Neuronal stem cell (in vitro differentiated cells): ENCODE measurements at regions not wholly inside any gene's neighbourhood (a gene's known extent, or its start where the extent isn't known, plus 50 kb on each side); places are given as distances from the start of the nearest gene placed in this dataset.

ENCODE experiments used
- DNase-seq: peaks from one replicate; pipeline ENCODE4 v3.0.0-alpha.2; 2013; ENCODE audit warnings: low spot score
- H2AFZ ChIP-seq: one replicate; pipeline ENCODE4 v1.6.1; 2013; ENCODE audit warnings: mild to moderate bottlenecking, low read length, inconsistent platforms
- H2AK5ac ChIP-seq: 2 replicates; pipeline ENCODE4 v1.6.1; 2013; ENCODE audit warnings: low read depth, mild to moderate bottlenecking, inconsistent platforms, low read length, moderate library complexity, mixed read lengths
- H2BK120ac ChIP-seq: 2 replicates; pipeline ENCODE4 v1.6.1; 2013; ENCODE audit warnings: low read depth, mild to moderate bottlenecking, inconsistent platforms, low read length, moderate library complexity, mixed read lengths
- H2BK12ac ChIP-seq: one replicate; pipeline ENCODE4 v1.6.1; 2013; ENCODE audit warnings: low read length, inconsistent platforms
- H2BK15ac ChIP-seq: 2 replicates; pipeline ENCODE4 v1.6.1; 2013; ENCODE audit warnings: mild to moderate bottlenecking, low read length, inconsistent platforms, mixed read lengths
- H2BK5ac ChIP-seq: one replicate; pipeline ENCODE4 v1.6.1; 2013; ENCODE audit warnings: inconsistent platforms, mild to moderate bottlenecking, low read length, moderate library complexity
- H3K14ac ChIP-seq: one replicate; pipeline ENCODE4 v1.6.1; 2013; ENCODE audit warnings: low read length, inconsistent platforms
- H3K18ac ChIP-seq: 2 replicates; pipeline ENCODE4 v1.6.1; 2013; ENCODE audit warnings: low read length, inconsistent platforms
- H3K23ac ChIP-seq: 2 replicates; pipeline ENCODE4 v1.6.1; 2013; ENCODE audit warnings: low read depth, mild to moderate bottlenecking, mixed read lengths, low read length, inconsistent platforms; ENCODE audit not compliant: poor library complexity
- H3K27ac ChIP-seq: replicated peaks from 3 replicates; pipeline ENCODE4 v1.5.1; 2013; ENCODE audit warnings: low read length, inconsistent platforms
- H3K27me3 ChIP-seq, 3 experiments: 2 replicates each; pipeline ENCODE4 v1.6.1; 2013; ENCODE audit warnings: low read length in 3 of 3, mild to moderate bottlenecking in 2 of 3, inconsistent platforms in 1 of 3, low read depth in 1 of 3, mixed read lengths in 1 of 3, moderate library complexity in 1 of 3; ENCODE audit not compliant: control insufficient read depth in 3 of 3, insufficient read depth in 3 of 3
- H3K36me3 ChIP-seq, 2 donors: replicated peaks in 1 of 2; 2 replicates each; pipeline ENCODE4 v1.6.1; 2013; ENCODE audit warnings: low read length in 2 of 2; ENCODE audit not compliant: control insufficient read depth in 2 of 2, insufficient read depth in 2 of 2
- H3K4ac ChIP-seq: 2 replicates; pipeline ENCODE4 v1.6.1; 2013; ENCODE audit warnings: inconsistent platforms, mild to moderate bottlenecking, low read length, moderate library complexity
- H3K4me1 ChIP-seq, 2 donors: 1 replicate in 1 of 2; 2 replicates in 1 of 2; pipeline ENCODE4 v1.6.1; 2013; ENCODE audit warnings: low read length in 2 of 2, low read depth in 1 of 2; ENCODE audit not compliant: control insufficient read depth in 2 of 2, insufficient read depth in 1 of 2
- H3K4me2 ChIP-seq: one replicate; pipeline ENCODE4 v1.6.1; 2013; ENCODE audit warnings: mild to moderate bottlenecking, low read length, inconsistent platforms; ENCODE audit not compliant: insufficient read depth, poor library complexity, severe bottlenecking
- H3K4me3 ChIP-seq, 2 donors: 2 replicates each; pipeline ENCODE4 v1.5.1; 2013; ENCODE audit warnings: low read length in 2 of 2, mild to moderate bottlenecking in 2 of 2, inconsistent platforms in 1 of 2, moderate library complexity in 1 of 2
- H3K79me1 ChIP-seq: one replicate; pipeline ENCODE4 v1.6.1; 2013; ENCODE audit warnings: low read depth, mild to moderate bottlenecking, inconsistent platforms, low read length, moderate library complexity
- H3K9ac ChIP-seq: one replicate; pipeline ENCODE4 v1.6.1; 2013; ENCODE audit warnings: mild to moderate bottlenecking, low read depth, low read length, inconsistent platforms; ENCODE audit not compliant: poor library complexity
- H3K9me3 ChIP-seq, 2 donors: replicated peaks in 1 of 2; 2 replicates each; pipeline versions ENCODE3 to v1.6.1; 2013; ENCODE audit warnings: low read length in 2 of 2, mild to moderate bottlenecking in 2 of 2, inconsistent platforms in 1 of 2, low read depth in 1 of 2, mixed read lengths in 1 of 2, moderate library complexity in 1 of 2; ENCODE audit not compliant: control insufficient read depth in 2 of 2, insufficient read depth in 1 of 2
- H4K8ac ChIP-seq: one replicate; pipeline ENCODE4 v1.6.1; 2013; ENCODE audit warnings: low read depth, mild to moderate bottlenecking, inconsistent platforms, low read length, moderate library complexity
- H4K91ac ChIP-seq: one replicate; pipeline ENCODE4 v1.6.1; 2013; ENCODE audit warnings: low read length, low read depth, mild to moderate bottlenecking, inconsistent platforms; ENCODE audit not compliant: poor library complexity
- WGBS, 2 donors: extraction: QIAGEN DNeasy Blood & Tissue Kit; methylation state at CpG; one replicate each; pipeline ENCODE4 v1.1.7; 2013; ENCODE audit warnings: missing lambda C conversion rate in 2 of 2, mixed read lengths in 1 of 2; ENCODE audit not compliant: insufficient read length in 2 of 2, insufficient replicate concordance in 1 of 2; ENCODE audit errors: extremely low coverage in 2 of 2; 5-methylcytosine and 5-hydroxymethylcytosine counted together

GRCh38 chr1:118371612-118372011 lies 186.6 kb upstream of the SPAG17 start:
- Histone ChIP-seq H2BK120ac (no peak overlapping the region), H2AFZ (no peak overlapping the region), H3K23ac (no peak overlapping the region), H2AK5ac (no peak overlapping the region), H3K9me3 (peaks cover 0 to 3% of the 10 kb centered on the region in 2 donors), H3K79me1 (no peaks in the 10 kb centered on the region), H3K4me3 (no peak overlapping the region), H3K4ac (no peak overlapping the region), H3K36me3 (no peaks in the 10 kb centered on the region), H3K4me2 (no peak overlapping the region), H2BK12ac (no peak overlapping the region), H3K18ac (no peak overlapping the region), H2BK5ac (no peak overlapping the region), H4K91ac (no peak overlapping the region), H4K8ac (no peak overlapping the region), H2BK15ac (no peak overlapping the region), H3K14ac (no peak overlapping the region), H3K9ac (no peak overlapping the region), H3K27me3 (no peaks in the 10 kb centered on the region), H3K4me1 (no peaks in the 10 kb centered on the region), H3K27ac (no peak overlapping the region)
- DNase-seq, result no peak

- no peak for DNase-seq
These were observed 185.8 kb upstream of the SPAG17 start for GRCh38 chr1:118370861-118371260.

GRCh38 chr1:118366286-118366685 lies 181.3 kb upstream of the SPAG17 start:
- Histone ChIP-seq H2BK5ac (no peak overlapping the region), H3K36me3 (no peaks in the 10 kb centered on the region), H3K14ac (no peak overlapping the region), H2AFZ (no peak overlapping the region), H2AK5ac (no peak overlapping the region), H3K79me1 (no peaks in the 10 kb centered on the region), H3K27ac (no peak overlapping the region), H3K18ac (no peak overlapping the region), H4K8ac (no peak overlapping the region), H3K4me3 (no peak overlapping the region), H3K23ac (no peak overlapping the region), H3K9ac (no peak overlapping the region), H3K4me1 (no peaks in the 10 kb centered on the region), H3K4me2 (no peak overlapping the region), H3K9me3 (peaks cover 0 to 5% of the 10 kb centered on the region in 2 donors), H3K27me3 (no peaks in the 10 kb centered on the region), H2BK15ac (no peak overlapping the region), H3K4ac (no peak overlapping the region), H4K91ac (no peak overlapping the region), H2BK120ac (no peak overlapping the region), H2BK12ac (no peak overlapping the region)
- no peak for DNase-seq
- WGBS, 2 donors, result no CpG with 5 or more reads among the region's 1 CpG

More at GRCh38 chr1:118370861-118371260, 185.8 kb upstream of the SPAG17 start:
- Histone ChIP-seq H3K9me3 (peaks cover 0 to 3% of the 10 kb centered on the region in 2 donors), H2BK120ac (no peak overlapping the region), H3K79me1 (no peaks in the 10 kb centered on the region), H4K91ac (no peak overlapping the region), H3K27me3 (no peaks in the 10 kb centered on the region), H3K4me3 (no peak overlapping the region), H3K4me2 (no peak overlapping the region), H3K4me1 (no peaks in the 10 kb centered on the region), H3K18ac (no peak overlapping the region), H3K9ac (no peak overlapping the region), H2BK12ac (no peak overlapping the region), H3K4ac (no peak overlapping the region), H2BK15ac (no peak overlapping the region), H3K36me3 (no peaks in the 10 kb centered on the region), H2BK5ac (no peak overlapping the region), H2AFZ (no peak overlapping the region), H3K23ac (no peak overlapping the region), H2AK5ac (no peak overlapping the region), H3K14ac (no peak overlapping the region), H4K8ac (no peak overlapping the region), H3K27ac (no peak overlapping the region)

GRCh38 chr1:118364882-118365281 lies 179.9 kb upstream of the SPAG17 start:
- Histone ChIP-seq H2BK120ac (no peak overlapping the region), H2AFZ (no peak overlapping the region), H4K8ac (no peak overlapping the region), H3K4ac (no peak overlapping the region), H2BK15ac (no peak overlapping the region), H3K36me3 (no peaks in the 10 kb centered on the region), H3K27me3 (no peaks in the 10 kb centered on the region), H2BK5ac (no peak overlapping the region), H3K23ac (no peak overlapping the region), H3K9me3 (peaks cover 0 to 5% of the 10 kb centered on the region in 2 donors), H2AK5ac (no peak overlapping the region), H3K4me1 (no peaks in the 10 kb centered on the region), H3K14ac (no peak overlapping the region), H2BK12ac (no peak overlapping the region), H3K18ac (no peak overlapping the region), H3K4me2 (no peak overlapping the region), H3K9ac (no peak overlapping the region), H3K79me1 (no peaks in the 10 kb centered on the region), H4K91ac (no peak overlapping the region), H3K4me3 (no peak overlapping the region), H3K27ac (no peak overlapping the region)
- WGBS, 2 donors, result no CpG with 5 or more reads among the region's 1 CpG
- no peak for DNase-seq
